ENCODE measurements at regions not wholly inside any gene's neighbourhood (a gene's known extent, or its start where the extent isn't known, plus 50 kb on each side); places are given as distances from the start of the nearest gene placed in this dataset.

DNA sequence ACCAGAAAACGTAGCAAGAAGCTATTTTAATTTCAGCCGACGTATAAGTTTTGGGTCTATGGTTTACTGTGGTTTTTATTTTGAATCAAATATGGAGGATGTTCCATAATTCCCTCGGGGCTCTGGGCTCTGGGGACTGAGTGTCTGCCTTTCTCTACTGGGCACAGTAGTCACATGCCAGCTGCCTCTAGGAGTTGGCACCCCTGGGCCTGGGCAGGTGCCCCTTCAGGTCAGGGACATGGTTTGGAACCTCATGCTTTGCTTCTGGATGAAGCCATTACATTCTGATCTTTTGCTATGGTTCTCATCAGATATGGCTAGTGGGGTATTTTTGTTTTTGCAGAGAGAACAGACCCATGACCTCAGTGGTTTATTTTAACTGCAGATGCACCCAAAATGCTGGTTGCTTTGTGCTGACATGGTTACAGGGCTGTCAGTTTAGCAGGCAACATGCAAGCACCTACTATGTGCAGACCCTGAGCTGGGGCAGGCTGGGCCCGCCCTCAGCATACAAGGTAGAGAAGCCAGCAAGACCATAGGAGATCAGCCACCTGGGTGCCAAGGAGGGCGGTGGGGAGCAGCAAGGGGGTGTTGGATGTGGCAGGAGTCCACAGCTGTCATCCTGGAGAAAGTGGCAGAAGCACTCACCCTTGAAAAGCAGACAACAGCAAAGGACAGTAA, 54.5 kb upstream of the PSD2 start:
- ATAC-seq, result no peak
- H3K27me3 ChIP-seq (ENCODE audit: insufficient read depth, low read length), result no peaks in the 10 kb centered on the region
- ChIA-PET POLR2A (no interaction called here), CTCF (no interaction called here), RAD21 (ENCODE audit: low non-redundant PET in 1 of 2, low total read pairs in 2 of 2, uncharacterized antibody in 2 of 2, unreplicated experiment in 2 of 2) (no interaction called here)
- H4K20me1 ChIP-seq (ENCODE audit: insufficient read depth), result no peaks in the 10 kb centered on the region
- no TSS peak for BruUV-seq (replicated peaks)
- intact Hi-C loops (cut with micrococcal nuclease), result no loop called here
- H2AFZ ChIP-seq (ENCODE audit: low read depth, low read length, poor library complexity, severe bottlenecking), result no peak overlapping the region
- H3K4me3 ChIP-seq (replicated peaks in 1 of 2; ENCODE audit: low read depth in 1 of 2, low read length in 2 of 2), result no peak overlapping the region
- no peak for DNase-seq (ENCODE audit: low read depth, low spot score)
- H3K9ac ChIP-seq (ENCODE audit: low read length), result no peak overlapping the region
- H3K79me2 ChIP-seq (ENCODE audit: insufficient read depth, low read length), result no peaks in the 10 kb centered on the region
- TF ChIP-seq JUND (IDR thresholded peaks at IDR 0.05) (no peak), SIN3A (IDR thresholded peaks at IDR 0.05; ENCODE audit: low read depth) (no peak), POLR2A (IDR thresholded peaks at IDR 0.05; ENCODE audit: borderline replicate concordance, extremely low read depth, insufficient read depth, insufficient read length) (no peak), FOSL1 (IDR thresholded peaks at IDR 0.05; ENCODE audit: low read depth) (no peak), TCF7L2 (IDR thresholded peaks at IDR 0.05; ENCODE audit: borderline replicate concordance, extremely low read depth, insufficient read depth, insufficient read length) (no peak), ZFX (IDR thresholded peaks at IDR 0.05) (no peak), EZH2 (IDR thresholded peaks at IDR 0.05) (no peak), RAD21 (IDR thresholded peaks at IDR 0.05; ENCODE audit: low read depth) (no peak)
- TF ChIP-seq, protein P1, sequence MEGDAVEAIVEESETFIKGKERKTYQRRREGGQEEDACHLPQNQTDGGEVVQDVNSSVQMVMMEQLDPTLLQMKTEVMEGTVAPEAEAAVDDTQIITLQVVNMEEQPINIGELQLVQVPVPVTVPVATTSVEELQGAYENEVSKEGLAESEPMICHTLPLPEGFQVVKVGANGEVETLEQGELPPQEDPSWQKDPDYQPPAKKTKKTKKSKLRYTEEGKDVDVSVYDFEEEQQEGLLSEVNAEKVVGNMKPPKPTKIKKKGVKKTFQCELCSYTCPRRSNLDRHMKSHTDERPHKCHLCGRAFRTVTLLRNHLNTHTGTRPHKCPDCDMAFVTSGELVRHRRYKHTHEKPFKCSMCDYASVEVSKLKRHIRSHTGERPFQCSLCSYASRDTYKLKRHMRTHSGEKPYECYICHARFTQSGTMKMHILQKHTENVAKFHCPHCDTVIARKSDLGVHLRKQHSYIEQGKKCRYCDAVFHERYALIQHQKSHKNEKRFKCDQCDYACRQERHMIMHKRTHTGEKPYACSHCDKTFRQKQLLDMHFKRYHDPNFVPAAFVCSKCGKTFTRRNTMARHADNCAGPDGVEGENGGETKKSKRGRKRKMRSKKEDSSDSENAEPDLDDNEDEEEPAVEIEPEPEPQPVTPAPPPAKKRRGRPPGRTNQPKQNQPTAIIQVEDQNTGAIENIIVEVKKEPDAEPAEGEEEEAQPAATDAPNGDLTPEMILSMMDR (IDR thresholded peaks at IDR 0.05 in 2 of 3, conservative IDR thresholded peaks at IDR 0.05 in 1 of 3; ENCODE audit: borderline replicate concordance in 1 of 3, insufficient read depth in 1 of 3, low read depth in 2 of 3, low read length in 2 of 3), result no peak
- TF ChIP-seq, protein P2, sequence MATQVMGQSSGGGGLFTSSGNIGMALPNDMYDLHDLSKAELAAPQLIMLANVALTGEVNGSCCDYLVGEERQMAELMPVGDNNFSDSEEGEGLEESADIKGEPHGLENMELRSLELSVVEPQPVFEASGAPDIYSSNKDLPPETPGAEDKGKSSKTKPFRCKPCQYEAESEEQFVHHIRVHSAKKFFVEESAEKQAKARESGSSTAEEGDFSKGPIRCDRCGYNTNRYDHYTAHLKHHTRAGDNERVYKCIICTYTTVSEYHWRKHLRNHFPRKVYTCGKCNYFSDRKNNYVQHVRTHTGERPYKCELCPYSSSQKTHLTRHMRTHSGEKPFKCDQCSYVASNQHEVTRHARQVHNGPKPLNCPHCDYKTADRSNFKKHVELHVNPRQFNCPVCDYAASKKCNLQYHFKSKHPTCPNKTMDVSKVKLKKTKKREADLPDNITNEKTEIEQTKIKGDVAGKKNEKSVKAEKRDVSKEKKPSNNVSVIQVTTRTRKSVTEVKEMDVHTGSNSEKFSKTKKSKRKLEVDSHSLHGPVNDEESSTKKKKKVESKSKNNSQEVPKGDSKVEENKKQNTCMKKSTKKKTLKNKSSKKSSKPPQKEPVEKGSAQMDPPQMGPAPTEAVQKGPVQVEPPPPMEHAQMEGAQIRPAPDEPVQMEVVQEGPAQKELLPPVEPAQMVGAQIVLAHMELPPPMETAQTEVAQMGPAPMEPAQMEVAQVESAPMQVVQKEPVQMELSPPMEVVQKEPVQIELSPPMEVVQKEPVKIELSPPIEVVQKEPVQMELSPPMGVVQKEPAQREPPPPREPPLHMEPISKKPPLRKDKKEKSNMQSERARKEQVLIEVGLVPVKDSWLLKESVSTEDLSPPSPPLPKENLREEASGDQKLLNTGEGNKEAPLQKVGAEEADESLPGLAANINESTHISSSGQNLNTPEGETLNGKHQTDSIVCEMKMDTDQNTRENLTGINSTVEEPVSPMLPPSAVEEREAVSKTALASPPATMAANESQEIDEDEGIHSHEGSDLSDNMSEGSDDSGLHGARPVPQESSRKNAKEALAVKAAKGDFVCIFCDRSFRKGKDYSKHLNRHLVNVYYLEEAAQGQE (IDR thresholded peaks at IDR 0.05; ENCODE audit: low read depth), result no peak
- no peak overlapping the region for H3K4me2 ChIP-seq (ENCODE audit: low read length)
- H3K27ac ChIP-seq (ENCODE audit: low read depth, low read length), result no peak overlapping the region
- peaks cover 25 to 26% of the 10 kb centered on the region in 2 experiments for H3K4me1 ChIP-seq (ENCODE audit: control insufficient read depth in 1 of 2, insufficient read depth in 2 of 2, low read length in 2 of 2)
- H3K9me3 ChIP-seq (ENCODE audit: control insufficient read depth in 1 of 2, insufficient read depth in 1 of 2, low read depth in 1 of 2, low read length in 2 of 2), result no peaks in the 10 kb centered on the region
- H3K9me2 ChIP-seq (ENCODE audit: insufficient read depth), result no peaks in the 10 kb centered on the region
- H3K36me3 ChIP-seq (ENCODE audit: control insufficient read depth in 1 of 2, insufficient read depth in 2 of 2, low read length in 2 of 2), result no peaks in the 10 kb centered on the region
